ENCODE measurements at regions not wholly inside any gene's neighbourhood (a gene's known extent, or its start where the extent isn't known, plus 50 kb on each side); places are given as distances from the start of the nearest gene placed in this dataset.

DNA sequence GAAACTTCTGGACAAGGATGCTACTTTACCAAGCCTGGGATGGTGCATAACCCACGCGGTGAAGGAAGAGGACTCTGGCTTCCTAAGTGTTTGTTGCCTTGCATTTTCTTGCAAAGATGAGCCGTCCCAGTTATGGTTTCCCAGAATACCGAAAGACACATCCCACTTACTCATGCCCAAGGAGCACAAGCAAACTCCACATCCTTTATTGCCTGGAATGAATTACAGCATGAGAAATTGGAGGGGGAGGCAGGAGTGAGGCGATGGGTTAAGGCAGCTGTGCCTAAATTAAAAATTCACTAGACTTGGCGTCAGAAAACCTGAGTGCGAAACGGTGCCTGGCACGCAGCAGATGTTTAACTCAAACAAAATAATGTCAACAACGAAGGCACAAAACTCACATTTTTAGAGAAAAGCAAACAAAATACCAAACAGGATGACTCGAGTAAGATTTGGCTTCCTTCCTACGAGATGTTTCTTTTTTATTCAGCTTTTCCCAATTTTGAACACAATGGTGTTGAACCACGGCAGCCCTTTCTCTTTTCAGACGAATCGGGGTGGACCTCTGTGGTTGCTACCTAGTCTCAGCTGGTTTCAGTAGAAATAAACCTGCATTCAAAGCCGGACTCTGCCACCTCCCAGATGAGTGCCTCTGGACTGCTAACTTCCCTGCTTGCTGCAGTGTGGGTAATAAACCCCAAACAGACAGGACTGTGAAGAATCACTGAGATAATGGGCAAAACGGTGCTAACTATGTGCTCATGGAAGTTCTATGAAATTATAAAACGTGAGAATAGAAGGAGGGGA, 100.3 kb upstream of the NCK2 start:
- ChIA-PET POLR2A (no interaction called here), CTCF (no interaction called here)
- no peaks in the 10 kb centered on the region for H3F3A ChIP-seq (replicated peaks; ENCODE audit: insufficient read depth)
- no peak overlapping the region for H3K4me3 ChIP-seq (ENCODE audit: low read depth in 2 of 2, low read length in 1 of 2)
- peaks cover 0 to 11% of the 10 kb centered on the region in 2 experiments; a peak in 2 of 4 replicates for H3K4me1 ChIP-seq (ENCODE audit: control insufficient read depth in 1 of 2, insufficient read depth in 2 of 2, low read depth in 1 of 2, low read length in 1 of 2)
- H2AFZ ChIP-seq (ENCODE audit: low read depth): no peak overlapping the region
- no peak overlapping the region for H3K27ac ChIP-seq (ENCODE audit: low read depth in 2 of 2, low read length in 1 of 2)
- no peaks in the 10 kb centered on the region for H3K9me3 ChIP-seq
- DNase-seq: no peak
- no peaks in the 10 kb centered on the region for H3K27me3 ChIP-seq (ENCODE audit: insufficient read depth)
- no peaks in the 10 kb centered on the region for H3K79me2 ChIP-seq (ENCODE audit: insufficient read depth)
- no peaks in the 10 kb centered on the region for H4K20me1 ChIP-seq (ENCODE audit: insufficient read depth)
- H3K9ac ChIP-seq: no peak overlapping the region
- TF ChIP-seq FOXJ3 (CRISPR knock-in tag; IDR thresholded peaks at IDR 0.05) (no peak), NRF1 (IDR thresholded peaks at IDR 0.05; ENCODE audit: low read depth, low read length) (no peak), EZH2phosphoT487 (IDR thresholded peaks at IDR 0.05; ENCODE audit: borderline replicate concordance, low read depth) (no peak), CHD2 (IDR thresholded peaks at IDR 0.05; ENCODE audit: low read length, partially characterized antibody) (no peak), SMC3 (IDR thresholded peaks at IDR 0.05; ENCODE audit: low read depth, low read length) (no peak)
- TF ChIP-seq, protein P1, sequence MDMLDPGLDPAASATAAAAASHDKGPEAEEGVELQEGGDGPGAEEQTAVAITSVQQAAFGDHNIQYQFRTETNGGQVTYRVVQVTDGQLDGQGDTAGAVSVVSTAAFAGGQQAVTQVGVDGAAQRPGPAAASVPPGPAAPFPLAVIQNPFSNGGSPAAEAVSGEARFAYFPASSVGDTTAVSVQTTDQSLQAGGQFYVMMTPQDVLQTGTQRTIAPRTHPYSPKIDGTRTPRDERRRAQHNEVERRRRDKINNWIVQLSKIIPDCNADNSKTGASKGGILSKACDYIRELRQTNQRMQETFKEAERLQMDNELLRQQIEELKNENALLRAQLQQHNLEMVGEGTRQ (IDR thresholded peaks at IDR 0.05; ENCODE audit: borderline replicate concordance, low read depth, low read length): no peak
- TF ChIP-seq, protein P2, sequence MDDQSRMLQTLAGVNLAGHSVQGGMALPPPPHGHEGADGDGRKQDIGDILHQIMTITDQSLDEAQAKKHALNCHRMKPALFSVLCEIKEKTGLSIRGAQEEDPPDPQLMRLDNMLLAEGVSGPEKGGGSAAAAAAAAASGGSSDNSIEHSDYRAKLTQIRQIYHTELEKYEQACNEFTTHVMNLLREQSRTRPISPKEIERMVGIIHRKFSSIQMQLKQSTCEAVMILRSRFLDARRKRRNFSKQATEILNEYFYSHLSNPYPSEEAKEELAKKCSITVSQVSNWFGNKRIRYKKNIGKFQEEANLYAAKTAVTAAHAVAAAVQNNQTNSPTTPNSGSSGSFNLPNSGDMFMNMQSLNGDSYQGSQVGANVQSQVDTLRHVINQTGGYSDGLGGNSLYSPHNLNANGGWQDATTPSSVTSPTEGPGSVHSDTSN (IDR thresholded peaks at IDR 0.05): no peak
- H3K36me3 ChIP-seq (replicated peaks in 1 of 2; ENCODE audit: control insufficient read depth in 1 of 2, insufficient read depth in 2 of 2, low read length in 1 of 2): no peaks in the 10 kb centered on the region
- H3K4me2 ChIP-seq: no peak overlapping the region
- WGBS (ENCODE audit: low lambda C conversion rate): 51% methylated on average over 18 of the region's 18 CpGs
- H3K9me2 ChIP-seq: no peaks in the 10 kb centered on the region

DNA sequence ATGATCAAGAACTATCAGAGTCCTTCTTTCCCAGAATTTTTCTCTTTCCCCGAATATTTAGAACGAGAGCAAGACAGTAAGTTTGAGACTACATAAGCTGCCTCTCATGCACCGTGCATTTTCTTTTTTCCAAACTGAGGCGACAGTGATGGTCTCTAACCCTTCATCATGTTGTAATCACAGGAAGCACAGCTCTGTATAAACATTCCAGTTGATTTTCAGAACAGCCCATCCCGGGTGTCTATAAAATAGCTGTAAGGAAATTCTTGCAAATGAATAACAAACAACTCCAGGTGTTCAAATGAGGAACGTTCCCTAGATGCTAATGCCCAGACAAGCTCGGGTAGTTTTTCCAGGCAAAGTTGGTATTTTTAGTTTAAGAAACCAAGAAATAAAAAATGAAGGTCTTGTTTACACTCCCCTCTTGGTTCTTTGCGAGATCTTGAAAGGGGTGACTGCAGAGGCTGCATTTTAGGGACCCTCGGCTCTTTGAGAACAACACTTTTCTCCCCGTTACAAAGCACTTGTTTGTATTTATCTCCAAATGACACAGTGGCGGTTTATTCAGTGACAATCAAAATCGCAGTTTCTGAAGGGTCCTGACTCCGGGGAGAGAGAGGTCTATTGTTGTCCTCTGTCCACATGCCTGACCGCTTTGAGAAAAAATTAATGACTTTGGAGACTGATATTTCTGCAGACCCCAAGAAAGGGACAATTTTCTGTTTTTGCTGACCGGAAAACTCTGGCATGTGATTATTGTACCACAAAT, 101.1 kb upstream of the NCK2 start:
- ChIA-PET CTCF (interaction anchor here (1.1 kb wide), 1 partner anchor 65 kb away, joined by 3 read pairs; no protein-coding TSS in a partner anchor), POLR2A (no interaction called here)
- Histone ChIP-seq H3K4me3 (ENCODE audit: low read depth in 2 of 2, low read length in 1 of 2) (no peak overlapping the region), H3K9me3 (no peaks in the 10 kb centered on the region), H3K9ac (no peak overlapping the region), H2AFZ (ENCODE audit: low read depth) (no peak overlapping the region), H3K27ac (ENCODE audit: low read depth in 2 of 2, low read length in 1 of 2) (no peak overlapping the region), H3K36me3 (replicated peaks in 1 of 2; ENCODE audit: control insufficient read depth in 1 of 2, insufficient read depth in 2 of 2, low read length in 1 of 2) (no peaks in the 10 kb centered on the region), H3K4me2 (no peak overlapping the region), H3K27me3 (ENCODE audit: insufficient read depth) (no peaks in the 10 kb centered on the region), H3F3A (replicated peaks; ENCODE audit: insufficient read depth) (no peaks in the 10 kb centered on the region), H4K20me1 (ENCODE audit: insufficient read depth) (no peaks in the 10 kb centered on the region), H3K9me2 (no peaks in the 10 kb centered on the region), H3K79me2 (ENCODE audit: insufficient read depth) (no peaks in the 10 kb centered on the region), H3K4me1 (ENCODE audit: control insufficient read depth in 1 of 2, insufficient read depth in 2 of 2, low read depth in 1 of 2, low read length in 1 of 2) (peaks cover 0 to 11% of the 10 kb centered on the region in 2 experiments; a peak in 2 of 4 replicates)
- no peak for DNase-seq
- WGBS (ENCODE audit: low lambda C conversion rate): 40% methylated on average over 15 of the region's 15 CpGs
- TF ChIP-seq, protein P3, sequence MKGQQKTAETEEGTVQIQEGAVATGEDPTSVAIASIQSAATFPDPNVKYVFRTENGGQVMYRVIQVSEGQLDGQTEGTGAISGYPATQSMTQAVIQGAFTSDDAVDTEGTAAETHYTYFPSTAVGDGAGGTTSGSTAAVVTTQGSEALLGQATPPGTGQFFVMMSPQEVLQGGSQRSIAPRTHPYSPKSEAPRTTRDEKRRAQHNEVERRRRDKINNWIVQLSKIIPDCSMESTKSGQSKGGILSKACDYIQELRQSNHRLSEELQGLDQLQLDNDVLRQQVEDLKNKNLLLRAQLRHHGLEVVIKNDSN (IDR thresholded peaks at IDR 0.05; ENCODE audit: borderline replicate concordance, low read depth): no peak
- TF ChIP-seq POLR2AphosphoS5 (IDR thresholded peaks at IDR 0.05; ENCODE audit: low read depth, low read length) (no peak), GABPA (IDR thresholded peaks at IDR 0.05; ENCODE audit: low read depth) (no peak), EZH2phosphoT487 (IDR thresholded peaks at IDR 0.05; ENCODE audit: borderline replicate concordance, low read depth) (no peak), FOXJ3 (CRISPR knock-in tag; IDR thresholded peaks at IDR 0.05) (no peak)
- TF ChIP-seq, protein P2 (IDR thresholded peaks at IDR 0.05): no peak
- TF ChIP-seq, protein P1 (IDR thresholded peaks at IDR 0.05; ENCODE audit: borderline replicate concordance, low read depth, low read length): no peak
- TF ChIP-seq, protein P4, sequence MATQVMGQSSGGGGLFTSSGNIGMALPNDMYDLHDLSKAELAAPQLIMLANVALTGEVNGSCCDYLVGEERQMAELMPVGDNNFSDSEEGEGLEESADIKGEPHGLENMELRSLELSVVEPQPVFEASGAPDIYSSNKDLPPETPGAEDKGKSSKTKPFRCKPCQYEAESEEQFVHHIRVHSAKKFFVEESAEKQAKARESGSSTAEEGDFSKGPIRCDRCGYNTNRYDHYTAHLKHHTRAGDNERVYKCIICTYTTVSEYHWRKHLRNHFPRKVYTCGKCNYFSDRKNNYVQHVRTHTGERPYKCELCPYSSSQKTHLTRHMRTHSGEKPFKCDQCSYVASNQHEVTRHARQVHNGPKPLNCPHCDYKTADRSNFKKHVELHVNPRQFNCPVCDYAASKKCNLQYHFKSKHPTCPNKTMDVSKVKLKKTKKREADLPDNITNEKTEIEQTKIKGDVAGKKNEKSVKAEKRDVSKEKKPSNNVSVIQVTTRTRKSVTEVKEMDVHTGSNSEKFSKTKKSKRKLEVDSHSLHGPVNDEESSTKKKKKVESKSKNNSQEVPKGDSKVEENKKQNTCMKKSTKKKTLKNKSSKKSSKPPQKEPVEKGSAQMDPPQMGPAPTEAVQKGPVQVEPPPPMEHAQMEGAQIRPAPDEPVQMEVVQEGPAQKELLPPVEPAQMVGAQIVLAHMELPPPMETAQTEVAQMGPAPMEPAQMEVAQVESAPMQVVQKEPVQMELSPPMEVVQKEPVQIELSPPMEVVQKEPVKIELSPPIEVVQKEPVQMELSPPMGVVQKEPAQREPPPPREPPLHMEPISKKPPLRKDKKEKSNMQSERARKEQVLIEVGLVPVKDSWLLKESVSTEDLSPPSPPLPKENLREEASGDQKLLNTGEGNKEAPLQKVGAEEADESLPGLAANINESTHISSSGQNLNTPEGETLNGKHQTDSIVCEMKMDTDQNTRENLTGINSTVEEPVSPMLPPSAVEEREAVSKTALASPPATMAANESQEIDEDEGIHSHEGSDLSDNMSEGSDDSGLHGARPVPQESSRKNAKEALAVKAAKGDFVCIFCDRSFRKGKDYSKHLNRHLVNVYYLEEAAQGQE (IDR thresholded peaks at IDR 0.05; ENCODE audit: low read depth, low read length): no peak

Data from SK-N-SH (cell line).